K562 (cell line): ENCODE measurements at regions not wholly inside any gene's neighbourhood (a gene's known extent, or its start where the extent isn't known, plus 50 kb on each side); places are given as distances from the start of the nearest gene placed in this dataset.

Experiments
- ATAC-seq: fragments of 200-7000 bp; cut with Tn5 transposase; 3 replicates; pipeline ENCODE4 v1.9.1; 2020; ENCODE audit warnings: moderate library complexity
- BruUV-seq: library from RNA; stranded (reverse); fragments of 400-500 nt; replicated peaks from 2 replicates; lab custom pipeline; 2021; lab: Mats Ljungman, UMichigan
- CTCF ChIA-PET: fragments of 300-600 bp; formaldehyde crosslinking; extraction: SDS; loops from one replicate; lab custom pipeline; 2021; ENCODE audit warnings: low intra/inter-chr PET ratio; lab: Yijun Ruan, JAX
- POLR2A ChIA-PET: fragments of 300-600, 350-650 bp; sonication (Branson Sonifier 250); formaldehyde crosslinking; extraction: SDS; loops from one replicate; lab custom pipeline; 2021; ENCODE audit warnings: antibody characterized with exemption, inconsistent platforms; lab: Yijun Ruan, JAX
- DNase-seq, 4 experiments: peaks; one replicate each; pipeline versions ENCODE4 v3.0.0 to v3.0.0-alpha.2; 2011 to 2018; ENCODE audit warnings: low spot score in 3 of 4, mixed read lengths in 3 of 4; ENCODE audit errors: extremely low read depth in 1 of 4
- FAIRE-seq: peaks from 2 replicates; lab custom pipeline; 2011; peaks lifted over from hg19 to GRCh38; lab: Jason Lieb, UNC
- H2AFZ ChIP-seq: 2 replicates; pipeline ENCODE4 v1.6.0; 2011; ENCODE audit warnings: low read depth, low read length, control low read depth, inconsistent platforms
- H3K27ac ChIP-seq: fragments of 200-600 bp; 3 replicates; pipeline ENCODE4 v1.8.0; 2011; ENCODE audit warnings: low read depth, mild to moderate bottlenecking, control low read depth, inconsistent platforms, low read length, moderate library complexity, mixed read lengths; ENCODE audit errors: extremely low read depth
- H3K27me3 ChIP-seq, 2 experiments: fragments of 300-600 bp in 1 of 2; 2 replicates in 1 of 2; 3 replicates in 1 of 2; pipeline versions ENCODE4 v1.6.0 to v1.8.0; 2011; ENCODE audit warnings: inconsistent platforms in 2 of 2, low read length in 2 of 2, mild to moderate bottlenecking in 1 of 2, mixed read lengths in 1 of 2, moderate library complexity in 1 of 2; ENCODE audit not compliant: control insufficient read depth in 2 of 2, insufficient read depth in 2 of 2
- H3K36me3 ChIP-seq: fragments of 300-600 bp; 3 replicates; pipeline ENCODE4 v1.8.0; 2011; ENCODE audit warnings: mild to moderate bottlenecking, low read length, inconsistent platforms; ENCODE audit not compliant: control insufficient read depth, insufficient read depth
- H3K4me1 ChIP-seq, 2 experiments: fragments of 200-600 bp in 1 of 2; replicated peaks in 1 of 2; 2 replicates in 1 of 2; 3 replicates in 1 of 2; pipeline versions ENCODE4 v1.5.1 to v1.8.0; 2011; ENCODE audit warnings: inconsistent platforms in 2 of 2, low read length in 2 of 2, mild to moderate bottlenecking in 1 of 2, mixed read lengths in 1 of 2, moderate library complexity in 1 of 2; ENCODE audit not compliant: control insufficient read depth in 2 of 2, insufficient read depth in 2 of 2
- H3K4me2 ChIP-seq: 2 replicates; pipeline ENCODE4 v1.6.1; 2011; ENCODE audit warnings: low read length, control low read depth, inconsistent platforms, mixed read lengths; ENCODE audit not compliant: insufficient read depth
- H3K4me3 ChIP-seq: fragments of 200-600 bp; sonication (generic), shearing (Covaris generic); 2 replicates; pipeline ENCODE4 v1.5.1; 2016; ENCODE audit warnings: control low read depth, inconsistent platforms
- H3K79me2 ChIP-seq: fragments of 200-600 bp; 3 replicates; pipeline ENCODE4 v1.8.0; 2011; ENCODE audit warnings: low read length, inconsistent platforms; ENCODE audit not compliant: control insufficient read depth, insufficient read depth
- H3K9ac ChIP-seq, 2 experiments: 2 replicates each; pipeline versions ENCODE4 v1.6.0 to v1.6.1; 2011; ENCODE audit warnings: low read depth in 2 of 2, low read length in 2 of 2, control low read depth in 1 of 2, inconsistent platforms in 1 of 2, mild to moderate bottlenecking in 1 of 2, mixed read lengths in 1 of 2; ENCODE audit not compliant: insufficient read depth in 1 of 2
- H3K9me1 ChIP-seq: one replicate; pipeline ENCODE4 v1.6.0; 2011; ENCODE audit warnings: inconsistent platforms, mild to moderate bottlenecking, low read length, moderate library complexity; ENCODE audit not compliant: control insufficient read depth, insufficient read depth
- H3K9me3 ChIP-seq: replicated peaks from 2 replicates; pipeline ENCODE4 v1.5.1; 2011; ENCODE audit warnings: low read depth, low read length, inconsistent platforms; ENCODE audit not compliant: control insufficient read depth, insufficient read depth
- H4K20me1 ChIP-seq: replicated peaks from 2 replicates; pipeline ENCODE4 v1.6.1; 2011; ENCODE audit warnings: low read length, inconsistent platforms, mixed read lengths; ENCODE audit not compliant: control insufficient read depth, insufficient read depth
- CBFA2T3 ChIP-seq: fragments of 450-650 bp; IDR thresholded peaks from 2 replicates; pipeline ENCODE4 v1.6.1; 2017
- ELF1 ChIP-seq: fragments of 200-800 bp; sonication (Bioruptor generic); IDR thresholded peaks from 2 replicates; pipeline ENCODE4 v1.6.1; 2016; ENCODE audit warnings: missing genetic modification characterization, missing compliant biosample characterization
- HNRNPUL1 ChIP-seq: fragments of 200-400 bp; formaldehyde crosslinking; IDR thresholded peaks from 2 replicates; pipeline ENCODE4 v1.6.1; 2017; ENCODE audit warnings: low read length
- POLR2G ChIP-seq: fragments of 200-400 bp; formaldehyde crosslinking; IDR thresholded peaks from 2 replicates; pipeline ENCODE4 v1.6.1; 2017; ENCODE audit warnings: low read depth, mild to moderate bottlenecking, antibody characterized with exemption, low read length, moderate library complexity
- RBM34 ChIP-seq: fragments of 200-400 bp; formaldehyde crosslinking; IDR thresholded peaks from 2 replicates; pipeline ENCODE4 v1.6.1; 2018; ENCODE audit warnings: low read length, borderline replicate concordance; ENCODE audit not compliant: insufficient read depth
- TEAD2 ChIP-seq: fragments of 450-650 bp; IDR thresholded peaks from 2 replicates; pipeline ENCODE4 v1.6.1; 2016; ENCODE audit warnings: missing genetic modification characterization, control low read depth, missing compliant biosample characterization
- ZNF140 ChIP-seq: fragments of 250-450 bp; sonication (Bioruptor Pico); IDR thresholded peaks from 2 replicates; pipeline ENCODE4 v1.8.0; 2021; ENCODE audit warnings: moderate library complexity, mild to moderate bottlenecking, inconsistent platforms
- ZNF780A ChIP-seq: fragments of 250-450 bp; sonication (Bioruptor Pico); IDR thresholded peaks from 2 replicates; pipeline ENCODE4 v1.5.0; 2021; ENCODE audit warnings: mild to moderate bottlenecking
- ZZZ3 ChIP-seq: fragments of 450-650 bp; IDR thresholded peaks from 2 replicates; pipeline ENCODE4 v1.6.1; 2016; ENCODE audit warnings: antibody characterized with exemption, mild to moderate bottlenecking, moderate library complexity
- WGBS: fragments of 100-300 bp; shearing (Covaris generic); methylation state at CpG from one replicate; pipeline ENCODE4 v1.1.6; 2016; ENCODE audit warnings: low coverage, mixed read lengths; ENCODE audit not compliant: insufficient coverage; ENCODE audit errors: missing lambda C conversion rate; 5-methylcytosine and 5-hydroxymethylcytosine counted together
- in situ Hi-C: fragments of 300-500 bp; cut with MboI; formaldehyde crosslinking; loops from 4 replicates; pipeline ENCODE4 v1.15.0; 2018; ENCODE audit warnings: inconsistent platforms, mixed read lengths
- intact Hi-C: fragments of 100-400 bp; cut with micrococcal nuclease; formaldehyde crosslinking; loops from 2 replicates; pipeline ENCODE4 v1.14.2; 2022
- TF ChIP-seq, protein P1 (sequence below), 2 experiments: IDR thresholded peaks; 2 replicates each; pipeline ENCODE4 v1.6.1; 2012; ENCODE audit warnings: improper control_type of control experiment in 2 of 2, low read depth in 2 of 2, low read length in 2 of 2, borderline replicate concordance in 1 of 2

DNA sequence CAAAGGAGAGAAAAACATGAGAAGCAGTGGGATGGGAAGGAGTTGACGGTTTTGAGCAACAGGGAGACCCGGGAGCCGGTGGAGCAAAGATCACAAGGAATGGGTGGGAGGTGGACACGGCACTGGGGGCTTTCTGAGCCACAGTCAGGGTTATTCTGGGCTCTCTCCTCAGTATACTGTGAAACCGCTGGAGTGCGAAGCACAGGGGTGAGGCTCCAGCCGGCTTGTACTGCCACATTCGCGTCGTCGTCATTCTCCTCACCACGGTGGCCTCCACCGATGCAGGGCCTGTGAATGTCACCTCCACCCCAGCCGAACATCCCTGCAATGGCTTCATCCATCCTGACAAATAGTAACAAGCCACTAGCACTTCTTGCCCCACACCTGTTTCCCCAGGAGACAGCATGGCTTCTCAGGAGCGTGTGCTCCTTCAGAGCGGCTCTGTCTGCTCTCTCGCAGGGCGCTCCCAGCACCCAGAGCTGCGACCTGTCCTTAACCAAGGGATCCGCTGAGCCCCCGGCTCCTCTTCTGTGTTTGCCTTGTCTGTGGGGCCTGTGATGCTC is 1165.3 kb downstream of the TBC1D22A start:
- no TSS peak for BruUV-seq
- in situ Hi-C loops (no loop called here), intact Hi-C loops (no loop called here)
- TF ChIP-seq POLR2G: no peak
- TF ChIP-seq, protein P1, sequence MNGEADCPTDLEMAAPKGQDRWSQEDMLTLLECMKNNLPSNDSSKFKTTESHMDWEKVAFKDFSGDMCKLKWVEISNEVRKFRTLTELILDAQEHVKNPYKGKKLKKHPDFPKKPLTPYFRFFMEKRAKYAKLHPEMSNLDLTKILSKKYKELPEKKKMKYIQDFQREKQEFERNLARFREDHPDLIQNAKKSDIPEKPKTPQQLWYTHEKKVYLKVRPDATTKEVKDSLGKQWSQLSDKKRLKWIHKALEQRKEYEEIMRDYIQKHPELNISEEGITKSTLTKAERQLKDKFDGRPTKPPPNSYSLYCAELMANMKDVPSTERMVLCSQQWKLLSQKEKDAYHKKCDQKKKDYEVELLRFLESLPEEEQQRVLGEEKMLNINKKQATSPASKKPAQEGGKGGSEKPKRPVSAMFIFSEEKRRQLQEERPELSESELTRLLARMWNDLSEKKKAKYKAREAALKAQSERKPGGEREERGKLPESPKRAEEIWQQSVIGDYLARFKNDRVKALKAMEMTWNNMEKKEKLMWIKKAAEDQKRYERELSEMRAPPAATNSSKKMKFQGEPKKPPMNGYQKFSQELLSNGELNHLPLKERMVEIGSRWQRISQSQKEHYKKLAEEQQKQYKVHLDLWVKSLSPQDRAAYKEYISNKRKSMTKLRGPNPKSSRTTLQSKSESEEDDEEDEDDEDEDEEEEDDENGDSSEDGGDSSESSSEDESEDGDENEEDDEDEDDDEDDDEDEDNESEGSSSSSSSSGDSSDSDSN (IDR thresholded peaks at IDR 0.05; ENCODE audit: borderline replicate concordance in 1 of 2, low read depth in 2 of 2, low read length in 2 of 2): no peak
- H3K27me3 ChIP-seq: no peaks in the 10 kb centered on the region; a peak in 1 of 5 replicates
- no peaks in the 10 kb centered on the region for H3K36me3 ChIP-seq
- no peak overlapping the region for H2AFZ ChIP-seq
- H3K27ac ChIP-seq: no peak overlapping the region
- H3K9me1 ChIP-seq: no peaks in the 10 kb centered on the region
- no peaks in the 10 kb centered on the region for H3K9me3 ChIP-seq
- H3K4me2 ChIP-seq: no peak overlapping the region
- no peaks in the 10 kb centered on the region for H4K20me1 ChIP-seq
- no peaks in the 10 kb centered on the region for H3K79me2 ChIP-seq
- ChIA-PET POLR2A (no interaction called here), CTCF (no interaction called here)
- H3K4me3 ChIP-seq: no peak overlapping the region
- H3K9ac ChIP-seq: no peak overlapping the region
- FAIRE-seq: no peak
- 32% methylated on average over 14 of the region's 21 CpGs for WGBS
- no peaks in the 10 kb centered on the region for H3K4me1 ChIP-seq
- DNase-seq: no peak
- no peak for ATAC-seq

DNA sequence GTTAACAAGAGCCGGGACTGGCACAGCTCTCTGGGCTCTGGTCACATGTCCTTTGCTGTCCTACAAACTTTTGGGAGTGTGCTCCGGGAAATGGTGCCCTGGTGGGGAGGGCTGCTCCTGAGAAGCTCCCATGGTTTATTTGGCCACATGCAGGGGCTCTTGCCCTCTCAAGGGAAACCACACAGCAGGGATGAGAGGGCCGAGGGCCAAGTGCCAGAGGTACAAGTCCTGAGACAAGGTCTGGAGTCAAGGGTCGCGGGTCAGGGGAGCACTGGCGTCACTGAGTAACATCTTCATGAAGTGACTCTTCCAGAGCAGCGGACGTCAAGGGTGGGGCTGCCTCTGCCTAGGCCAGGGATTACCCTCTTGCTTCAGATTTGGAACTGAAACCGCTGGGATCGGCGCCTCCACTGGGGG is 1160.6 kb downstream of the TBC1D22A start:
- intact Hi-C loops (no loop called here), in situ Hi-C loops (no loop called here)
- Histone ChIP-seq H3K9me3 (no peaks in the 10 kb centered on the region), H3K27ac (no peak overlapping the region), H3K79me2 (no peaks in the 10 kb centered on the region), H3K9me1 (no peaks in the 10 kb centered on the region), H4K20me1 (no peaks in the 10 kb centered on the region), H3K4me3 (no peak overlapping the region), H2AFZ (no peak overlapping the region), H3K4me2 (no peak overlapping the region), H3K36me3 (no peaks in the 10 kb centered on the region), H3K4me1 (no peaks in the 10 kb centered on the region), H3K9ac (no peak overlapping the region), H3K27me3 (no peaks in the 10 kb centered on the region; a peak in 1 of 5 replicates)
- ATAC-seq (no peak), FAIRE-seq (no peak), DNase-seq (no peak)
- 1% methylated on average over 11 of the region's 11 CpGs for WGBS
- BruUV-seq: no TSS peak
- CTCF ChIA-PET: no interaction called here
- POLR2A ChIA-PET: no interaction called here
- TF ChIP-seq ZZZ3 (no peak), CBFA2T3 (no peak), ZNF140 (no peak), ZNF780A (no peak), HNRNPUL1 (no peak), ELF1 (no peak), RBM34 (no peak), TEAD2 (tag) (no peak)
